ENCODE measurements at regions not wholly inside any gene's neighbourhood (a gene's known extent, or its start where the extent isn't known, plus 50 kb on each side); places are given as distances from the start of the nearest gene placed in this dataset.

DNA sequence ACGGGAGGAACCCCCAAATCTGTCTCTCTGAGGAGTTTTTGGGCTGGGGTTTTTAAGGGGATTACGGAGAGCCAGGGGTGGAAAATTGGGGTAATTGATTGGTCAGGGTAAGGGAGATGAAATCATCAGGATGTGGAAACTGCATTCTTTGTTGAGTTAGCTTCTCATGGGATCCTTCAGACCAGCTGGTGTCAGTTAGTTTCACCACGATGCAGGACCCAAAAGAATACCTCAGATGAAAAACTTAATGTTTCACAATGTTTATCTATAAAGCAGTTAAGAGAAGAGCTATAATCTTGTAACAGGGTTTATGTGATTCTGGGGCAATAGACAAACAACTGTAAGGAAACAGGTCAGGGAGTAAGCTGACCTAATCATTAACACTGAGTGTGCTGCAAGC, 230.8 kb downstream of the POU4F1 start:
- WGBS (ENCODE audit: insufficient coverage), result 57% methylated on average over 2 of the region's 3 CpGs
- no peak overlapping the region for H3K4me3 ChIP-seq (ENCODE audit: control extremely low read depth in 1 of 5, extremely low read depth in 1 of 5, insufficient read depth in 1 of 5, low read depth in 2 of 5, low read length in 4 of 5)
- DNase-seq (no peak), ATAC-seq (ENCODE audit: low read depth) (no peak)
- H3K9me3 ChIP-seq (ENCODE audit: control extremely low read depth in 1 of 3, control insufficient read depth in 2 of 3, insufficient read depth in 1 of 3, low read length in 2 of 3), result peaks cover 0 to 1% (median 0%) of the 10 kb centered on the region in 3 donors
- H3K79me2 ChIP-seq (ENCODE audit: control insufficient read depth, insufficient read depth, low read length), result no peaks in the 10 kb centered on the region
- Mint-ChIP-seq H3K27ac (no peak overlapping the region), H3K9me3 (ENCODE audit: insufficient read depth) (no peaks in the 10 kb centered on the region), H3K4me1 (no peaks in the 10 kb centered on the region), H3K4me3 (no peak overlapping the region), H3K27me3 (no peaks in the 10 kb centered on the region)
- H4K20me1 ChIP-seq (ENCODE audit: control insufficient read depth, insufficient read depth, low read length, poor library complexity, severe bottlenecking), result no peaks in the 10 kb centered on the region
- no peak overlapping the region for H3K9ac ChIP-seq (ENCODE audit: low read length)
- no peaks in the 10 kb centered on the region for H3K27me3 ChIP-seq (replicated peaks in 1 of 4; ENCODE audit: control extremely low read depth in 1 of 4, control insufficient read depth in 3 of 4, insufficient read depth in 4 of 4, low read length in 3 of 4)
- ChIA-PET CTCF (no interaction called here), POLR2A (no interaction called here)
- H3K4me1 ChIP-seq (ENCODE audit: control insufficient read depth in 2 of 2, insufficient read depth in 2 of 2, low read length in 2 of 2), result no peaks in the 10 kb centered on the region
- intact Hi-C loops (cut with micrococcal nuclease), result no loop called here
- no peak overlapping the region for H2AFZ ChIP-seq (ENCODE audit: insufficient read depth, low read depth, low read length, poor library complexity, severe bottlenecking)
- no peaks in the 10 kb centered on the region for H3K36me3 ChIP-seq (replicated peaks in 1 of 2; ENCODE audit: control extremely low read depth in 1 of 2, control insufficient read depth in 1 of 2, extremely low read depth in 1 of 2, insufficient read depth in 2 of 2, low read length in 1 of 2)
- no peak for TF ChIP-seq EZH2 (IDR thresholded peaks at IDR 0.05; ENCODE audit: borderline replicate concordance, insufficient read depth, low read depth, low read length, poor library complexity, severe bottlenecking)
- TF ChIP-seq, protein P1, sequence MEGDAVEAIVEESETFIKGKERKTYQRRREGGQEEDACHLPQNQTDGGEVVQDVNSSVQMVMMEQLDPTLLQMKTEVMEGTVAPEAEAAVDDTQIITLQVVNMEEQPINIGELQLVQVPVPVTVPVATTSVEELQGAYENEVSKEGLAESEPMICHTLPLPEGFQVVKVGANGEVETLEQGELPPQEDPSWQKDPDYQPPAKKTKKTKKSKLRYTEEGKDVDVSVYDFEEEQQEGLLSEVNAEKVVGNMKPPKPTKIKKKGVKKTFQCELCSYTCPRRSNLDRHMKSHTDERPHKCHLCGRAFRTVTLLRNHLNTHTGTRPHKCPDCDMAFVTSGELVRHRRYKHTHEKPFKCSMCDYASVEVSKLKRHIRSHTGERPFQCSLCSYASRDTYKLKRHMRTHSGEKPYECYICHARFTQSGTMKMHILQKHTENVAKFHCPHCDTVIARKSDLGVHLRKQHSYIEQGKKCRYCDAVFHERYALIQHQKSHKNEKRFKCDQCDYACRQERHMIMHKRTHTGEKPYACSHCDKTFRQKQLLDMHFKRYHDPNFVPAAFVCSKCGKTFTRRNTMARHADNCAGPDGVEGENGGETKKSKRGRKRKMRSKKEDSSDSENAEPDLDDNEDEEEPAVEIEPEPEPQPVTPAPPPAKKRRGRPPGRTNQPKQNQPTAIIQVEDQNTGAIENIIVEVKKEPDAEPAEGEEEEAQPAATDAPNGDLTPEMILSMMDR (IDR thresholded peaks at IDR 0.05), result no peak
- H3K4me2 ChIP-seq (replicated peaks; ENCODE audit: low read depth, low read length, poor library complexity, severe bottlenecking), result no peak overlapping the region
- H3K27ac ChIP-seq (ENCODE audit: low read length in 2 of 2), result no peak overlapping the region

DNA sequence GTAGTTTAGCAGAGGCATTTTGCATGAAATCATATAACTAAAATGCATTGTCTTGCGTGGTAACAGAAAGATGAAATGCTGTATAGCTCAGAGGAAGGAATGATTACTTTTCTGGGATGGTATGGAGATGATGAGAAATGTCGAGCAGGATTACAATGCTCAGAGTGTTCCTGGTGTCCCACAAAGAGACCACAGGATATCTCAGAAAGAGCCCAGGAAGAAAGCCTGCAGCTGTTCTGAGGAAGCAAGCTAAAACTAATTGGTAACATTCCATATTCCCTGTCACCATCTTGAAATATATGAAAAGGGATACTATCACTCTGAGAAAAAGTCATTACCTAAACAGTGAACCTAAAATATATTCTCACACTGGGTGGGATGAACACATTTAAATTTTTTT, 233.1 kb downstream of the POU4F1 start:
- Histone ChIP-seq H3K79me2 (ENCODE audit: control insufficient read depth, insufficient read depth, low read length) (no peaks in the 10 kb centered on the region), H3K9me3 (ENCODE audit: control extremely low read depth in 1 of 3, control insufficient read depth in 2 of 3, insufficient read depth in 1 of 3, low read length in 2 of 3) (no peaks in the 10 kb centered on the region), H3K4me2 (replicated peaks; ENCODE audit: low read depth, low read length, poor library complexity, severe bottlenecking) (no peak overlapping the region), H3K27me3 (replicated peaks in 1 of 4; ENCODE audit: control extremely low read depth in 1 of 4, control insufficient read depth in 3 of 4, insufficient read depth in 4 of 4, low read length in 3 of 4) (no peaks in the 10 kb centered on the region), H3K27ac (ENCODE audit: low read length in 2 of 2) (no peak overlapping the region), H4K20me1 (ENCODE audit: control insufficient read depth, insufficient read depth, low read length, poor library complexity, severe bottlenecking) (no peaks in the 10 kb centered on the region), H3K4me1 (ENCODE audit: control insufficient read depth in 2 of 2, insufficient read depth in 2 of 2, low read length in 2 of 2) (no peaks in the 10 kb centered on the region), H3K9ac (ENCODE audit: low read length) (no peak overlapping the region), H3K4me3 (ENCODE audit: control extremely low read depth in 1 of 5, extremely low read depth in 1 of 5, insufficient read depth in 1 of 5, low read depth in 2 of 5, low read length in 4 of 5) (no peak overlapping the region), H3K36me3 (replicated peaks in 1 of 2; ENCODE audit: control extremely low read depth in 1 of 2, control insufficient read depth in 1 of 2, extremely low read depth in 1 of 2, insufficient read depth in 2 of 2, low read length in 1 of 2) (no peaks in the 10 kb centered on the region), H2AFZ (ENCODE audit: insufficient read depth, low read depth, low read length, poor library complexity, severe bottlenecking) (no peak overlapping the region)
- ChIA-PET CTCF (no interaction called here), POLR2A (no interaction called here)
- ATAC-seq (ENCODE audit: low read depth) (no peak), DNase-seq (no peak)
- Mint-ChIP-seq H3K27me3 (no peaks in the 10 kb centered on the region), H3K4me1 (no peaks in the 10 kb centered on the region), H3K27ac (no peak overlapping the region), H3K4me3 (no peak overlapping the region), H3K9me3 (ENCODE audit: insufficient read depth) (no peaks in the 10 kb centered on the region)
- intact Hi-C loops (cut with micrococcal nuclease), result no loop called here
- 83% methylated on average over 2 of the region's 2 CpGs for WGBS (ENCODE audit: insufficient coverage)
- TF ChIP-seq, protein P1 (IDR thresholded peaks at IDR 0.05), result no peak
- no peak for TF ChIP-seq EZH2 (IDR thresholded peaks at IDR 0.05; ENCODE audit: borderline replicate concordance, insufficient read depth, low read depth, low read length, poor library complexity, severe bottlenecking)

All from B cell (primary cell).